ENCODE measurements at regions not wholly inside any gene's neighbourhood (a gene's known extent, or its start where the extent isn't known, plus 50 kb on each side); places are given as distances from the start of the nearest gene placed in this dataset.

DNA sequence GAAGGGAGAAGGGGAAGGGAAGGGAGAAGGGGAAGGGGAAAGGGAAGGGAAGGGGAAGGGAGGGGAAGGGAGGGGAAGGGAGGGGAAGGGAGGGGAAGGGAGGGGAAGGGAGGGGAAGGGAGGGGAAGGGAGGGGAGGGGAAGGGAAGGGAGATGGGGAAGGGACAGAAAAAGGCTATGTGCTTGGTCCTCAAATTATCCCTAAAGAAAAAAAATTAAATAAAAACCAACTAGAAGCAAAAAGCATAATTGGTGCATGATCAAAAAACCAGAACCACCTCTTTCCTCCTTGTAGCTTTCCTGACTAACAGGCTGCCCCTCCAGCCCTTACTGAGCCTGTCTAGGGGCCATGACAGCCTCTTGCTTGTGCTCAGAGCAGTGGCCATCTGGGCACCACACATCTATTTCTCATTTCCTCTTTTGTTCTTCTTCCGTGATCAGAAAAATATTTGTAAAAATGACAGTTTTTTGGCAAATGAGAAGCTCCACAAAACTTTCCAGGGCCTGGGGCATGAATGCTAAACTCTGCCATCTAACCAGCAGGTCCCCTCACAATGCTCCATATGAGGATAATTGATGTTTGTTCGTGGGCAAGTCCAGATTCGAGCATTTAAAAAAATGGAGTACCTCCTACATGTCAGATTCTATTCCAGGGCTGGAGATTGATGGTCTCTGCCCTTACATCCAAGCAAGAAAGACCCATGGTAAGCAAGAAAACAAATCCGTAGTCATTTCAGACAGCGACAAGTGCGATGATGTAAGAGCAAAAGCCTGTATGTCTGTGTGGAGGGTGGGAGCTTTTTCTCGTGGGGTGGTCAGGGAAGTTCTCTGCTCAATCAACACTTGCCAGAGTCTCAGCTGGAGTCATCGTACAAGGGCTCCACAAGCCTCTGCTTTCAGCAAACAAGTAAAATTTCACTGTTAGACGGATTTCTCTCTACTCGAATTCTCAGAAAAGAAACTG, 320.9 kb downstream of the WDR11 start:
- no peak for TF ChIP-seq SUZ12 (IDR thresholded peaks at IDR 0.05; ENCODE audit: extremely low read depth, insufficient read depth, insufficient read length)
- TF ChIP-seq ZNF274 (IDR thresholded peaks at IDR 0.05; ENCODE audit: low read depth, low read length): no peak
- TF ChIP-seq YY1 (IDR thresholded peaks at IDR 0.05; ENCODE audit: insufficient read depth, insufficient read length): no peak

DNA sequence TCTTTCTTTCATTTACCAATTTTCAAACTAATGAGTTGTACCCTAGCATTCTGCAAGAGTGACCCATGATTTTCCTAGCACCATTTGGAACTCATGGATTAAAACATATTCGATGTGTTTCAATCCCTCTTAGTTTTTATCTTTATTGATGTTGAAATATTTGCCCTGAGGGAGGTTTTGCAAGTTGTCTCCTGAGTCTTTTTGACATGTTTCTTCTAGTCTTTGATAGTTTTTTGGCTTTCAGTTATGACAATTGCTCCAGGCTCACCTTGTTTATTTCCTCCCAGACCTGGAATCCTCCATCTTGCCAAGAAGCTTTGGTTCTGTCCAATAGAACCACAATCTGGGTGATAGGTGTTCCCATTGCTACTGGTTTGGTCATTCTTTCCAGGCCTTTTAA, 327.8 kb downstream of the WDR11 start:
- no peak for DNase-seq (ENCODE audit: low read depth, low spot score)
- H3K36me3 ChIP-seq (ENCODE audit: insufficient read depth, insufficient read length, low read length): no peaks in the 10 kb centered on the region
- TF ChIP-seq ZNF274 (IDR thresholded peaks at IDR 0.05; ENCODE audit: low read depth, low read length) (no peak), SUZ12 (IDR thresholded peaks at IDR 0.05; ENCODE audit: extremely low read depth, insufficient read depth, insufficient read length) (no peak), YY1 (IDR thresholded peaks at IDR 0.05; ENCODE audit: insufficient read depth, insufficient read length) (no peak)
- H3K4me1 ChIP-seq (ENCODE audit: insufficient read depth, insufficient read length): no peaks in the 10 kb centered on the region
- H3K9ac ChIP-seq (ENCODE audit: insufficient read length, low read depth): no peak overlapping the region
- no peaks in the 10 kb centered on the region for H3K9me3 ChIP-seq (ENCODE audit: insufficient read depth, low read length)
- no peak overlapping the region for H3K4me3 ChIP-seq (ENCODE audit: insufficient read length, low read depth)
- H3K27me3 ChIP-seq (ENCODE audit: insufficient read depth, insufficient read length): no peaks in the 10 kb centered on the region

More for the DNA sequence above, 320.9 kb downstream of the WDR11 start:
- Histone ChIP-seq H3K9me3 (ENCODE audit: insufficient read depth, low read length) (no peaks in the 10 kb centered on the region), H3K27me3 (ENCODE audit: insufficient read depth, insufficient read length) (no peaks in the 10 kb centered on the region), H3K36me3 (ENCODE audit: insufficient read depth, insufficient read length, low read length) (no peaks in the 10 kb centered on the region), H3K9ac (ENCODE audit: insufficient read length, low read depth) (no peak overlapping the region), H3K4me1 (ENCODE audit: insufficient read depth, insufficient read length) (no peaks in the 10 kb centered on the region), H3K4me3 (ENCODE audit: insufficient read length, low read depth) (no peak overlapping the region)
- no peak for DNase-seq (ENCODE audit: low read depth, low spot score)

DNA sequence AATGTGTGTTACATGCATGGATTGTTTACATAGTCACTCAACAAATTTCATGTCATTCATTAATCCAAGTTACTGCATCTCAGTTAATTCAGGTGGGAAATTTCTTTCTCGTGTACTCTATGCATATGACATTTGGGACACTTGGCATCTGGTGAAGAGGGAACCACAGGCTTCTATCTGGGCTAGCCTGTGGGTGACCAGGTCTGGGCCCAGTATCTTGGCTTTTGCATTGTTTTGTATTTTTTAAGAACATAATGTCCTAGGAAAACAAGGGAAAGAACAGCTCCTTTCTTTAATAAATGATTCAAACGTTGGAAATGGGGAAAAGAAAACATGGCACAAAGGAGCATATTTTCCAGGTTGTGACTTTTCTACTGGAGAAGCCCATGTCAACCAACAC, 331.1 kb downstream of the WDR11 start:
- H3K4me1 ChIP-seq (ENCODE audit: insufficient read depth, insufficient read length): no peaks in the 10 kb centered on the region
- TF ChIP-seq SUZ12 (IDR thresholded peaks at IDR 0.05; ENCODE audit: extremely low read depth, insufficient read depth, insufficient read length) (no peak), YY1 (IDR thresholded peaks at IDR 0.05; ENCODE audit: insufficient read depth, insufficient read length) (no peak), ZNF274 (IDR thresholded peaks at IDR 0.05; ENCODE audit: low read depth, low read length) (no peak)

DNA sequence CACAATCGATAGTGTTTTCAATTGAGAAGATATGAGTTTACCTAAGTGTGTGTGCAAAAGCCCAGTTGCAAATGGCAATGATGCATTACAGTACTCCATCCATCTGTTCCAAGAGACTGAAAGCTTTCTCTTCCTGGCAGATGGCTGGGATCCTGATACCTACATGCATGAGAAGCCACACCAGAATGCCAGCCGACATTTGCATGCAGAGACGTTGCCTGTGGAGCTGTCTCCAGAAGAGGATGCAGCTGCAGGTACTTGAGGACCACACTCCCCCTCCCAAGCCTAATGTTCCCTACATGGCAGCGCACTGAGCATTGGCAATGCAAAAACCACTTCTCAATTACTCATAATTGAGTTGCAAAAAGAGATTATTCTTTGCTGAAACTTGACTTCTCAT, 332.1 kb downstream of the WDR11 start:
- no peak overlapping the region for H3K4me3 ChIP-seq (ENCODE audit: insufficient read length, low read depth)
- TF ChIP-seq SUZ12 (IDR thresholded peaks at IDR 0.05; ENCODE audit: extremely low read depth, insufficient read depth, insufficient read length): no peak
- TF ChIP-seq ZNF274 (IDR thresholded peaks at IDR 0.05; ENCODE audit: low read depth, low read length): no peak
- no peak for TF ChIP-seq YY1 (IDR thresholded peaks at IDR 0.05; ENCODE audit: insufficient read depth, insufficient read length)
- no peaks in the 10 kb centered on the region for H3K9me3 ChIP-seq (ENCODE audit: insufficient read depth, low read length)
- no peaks in the 10 kb centered on the region for H3K4me1 ChIP-seq (ENCODE audit: insufficient read depth, insufficient read length)
- no peak for DNase-seq (ENCODE audit: low read depth, low spot score)
- H3K36me3 ChIP-seq (ENCODE audit: insufficient read depth, insufficient read length, low read length): no peaks in the 10 kb centered on the region
- no peaks in the 10 kb centered on the region for H3K27me3 ChIP-seq (ENCODE audit: insufficient read depth, insufficient read length)
- no peak overlapping the region for H3K9ac ChIP-seq (ENCODE audit: insufficient read length, low read depth)

More for the DNA sequence above, 331.1 kb downstream of the WDR11 start:
- H3K27me3 ChIP-seq (ENCODE audit: insufficient read depth, insufficient read length): no peaks in the 10 kb centered on the region
- no peaks in the 10 kb centered on the region for H3K9me3 ChIP-seq (ENCODE audit: insufficient read depth, low read length)
- no peak for DNase-seq (ENCODE audit: low read depth, low spot score)
- no peak overlapping the region for H3K4me3 ChIP-seq (ENCODE audit: insufficient read length, low read depth)
- no peaks in the 10 kb centered on the region for H3K36me3 ChIP-seq (ENCODE audit: insufficient read depth, insufficient read length, low read length)
- H3K9ac ChIP-seq (ENCODE audit: insufficient read length, low read depth): no peak overlapping the region

DNA sequence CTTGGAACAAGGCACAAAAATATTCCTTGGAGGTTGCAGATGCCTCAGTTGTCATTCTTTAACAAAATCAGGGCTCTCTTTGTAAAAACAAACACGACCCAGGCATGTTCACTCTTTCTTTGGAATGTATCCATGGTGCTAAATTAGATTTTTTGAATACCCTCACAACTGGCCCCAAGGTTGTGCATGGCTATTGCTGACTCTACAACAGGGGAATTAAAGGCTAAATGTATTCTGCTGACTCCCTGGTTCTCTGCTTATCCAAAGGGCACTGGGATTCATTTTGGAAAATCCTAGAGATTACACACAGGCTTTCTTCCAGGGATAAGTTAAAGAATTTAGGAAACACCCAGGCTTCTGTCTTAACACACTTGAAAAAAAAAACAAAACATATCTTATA, 332.5 kb downstream of the WDR11 start:
- Histone ChIP-seq H3K27me3 (ENCODE audit: insufficient read depth, insufficient read length) (no peaks in the 10 kb centered on the region), H3K4me3 (ENCODE audit: insufficient read length, low read depth) (no peak overlapping the region), H3K9ac (ENCODE audit: insufficient read length, low read depth) (no peak overlapping the region), H3K4me1 (ENCODE audit: insufficient read depth, insufficient read length) (no peaks in the 10 kb centered on the region), H3K36me3 (ENCODE audit: insufficient read depth, insufficient read length, low read length) (no peaks in the 10 kb centered on the region), H3K9me3 (ENCODE audit: insufficient read depth, low read length) (no peaks in the 10 kb centered on the region)
- no peak for DNase-seq (ENCODE audit: low read depth, low spot score)
- TF ChIP-seq YY1 (IDR thresholded peaks at IDR 0.05; ENCODE audit: insufficient read depth, insufficient read length) (no peak), ZNF274 (IDR thresholded peaks at IDR 0.05; ENCODE audit: low read depth, low read length) (no peak), SUZ12 (IDR thresholded peaks at IDR 0.05; ENCODE audit: extremely low read depth, insufficient read depth, insufficient read length) (no peak)

DNA sequence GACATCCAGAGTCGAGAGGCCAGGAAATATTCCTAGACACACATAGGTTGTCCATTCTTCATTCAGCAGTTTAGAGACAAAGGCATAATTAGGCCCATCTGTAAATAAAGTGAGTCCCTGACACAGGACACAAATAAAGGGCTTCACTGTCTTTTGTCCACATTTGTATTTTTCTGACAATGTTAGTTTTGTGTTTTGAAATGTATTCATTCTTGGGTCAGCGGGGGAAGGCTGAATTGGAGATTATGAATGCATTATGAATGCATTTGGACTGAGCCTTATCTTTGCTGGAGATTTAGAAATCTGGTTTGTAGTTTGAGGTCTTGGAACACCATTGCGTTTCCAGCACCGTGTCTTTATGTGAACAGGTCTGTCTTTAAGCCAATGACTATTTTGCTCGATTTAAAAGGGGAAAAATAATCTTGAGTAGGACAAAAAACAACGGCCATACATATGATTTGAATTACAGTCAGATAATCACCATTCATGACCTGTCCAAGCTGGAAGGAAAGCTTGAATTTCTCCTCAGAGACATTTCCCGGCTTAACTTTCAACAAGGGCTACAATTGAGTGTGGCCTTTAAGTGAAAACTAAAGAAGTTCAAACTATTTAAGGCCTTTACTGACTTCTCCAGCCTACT, 334.8 kb downstream of the WDR11 start:
- TF ChIP-seq SUZ12 (IDR thresholded peaks at IDR 0.05; ENCODE audit: extremely low read depth, insufficient read depth, insufficient read length) (no peak), YY1 (IDR thresholded peaks at IDR 0.05; ENCODE audit: insufficient read depth, insufficient read length) (no peak)
- H3K9ac ChIP-seq (ENCODE audit: insufficient read length, low read depth): no peak overlapping the region
- no peaks in the 10 kb centered on the region for H3K9me3 ChIP-seq (ENCODE audit: insufficient read depth, low read length)
- DNase-seq (ENCODE audit: low read depth, low spot score): no peak
- no peaks in the 10 kb centered on the region for H3K4me1 ChIP-seq (ENCODE audit: insufficient read depth, insufficient read length)
- H3K27me3 ChIP-seq (ENCODE audit: insufficient read depth, insufficient read length): no peaks in the 10 kb centered on the region
- no peak overlapping the region for H3K4me3 ChIP-seq (ENCODE audit: insufficient read length, low read depth)
- no peaks in the 10 kb centered on the region for H3K36me3 ChIP-seq (ENCODE audit: insufficient read depth, insufficient read length, low read length)

DNA sequence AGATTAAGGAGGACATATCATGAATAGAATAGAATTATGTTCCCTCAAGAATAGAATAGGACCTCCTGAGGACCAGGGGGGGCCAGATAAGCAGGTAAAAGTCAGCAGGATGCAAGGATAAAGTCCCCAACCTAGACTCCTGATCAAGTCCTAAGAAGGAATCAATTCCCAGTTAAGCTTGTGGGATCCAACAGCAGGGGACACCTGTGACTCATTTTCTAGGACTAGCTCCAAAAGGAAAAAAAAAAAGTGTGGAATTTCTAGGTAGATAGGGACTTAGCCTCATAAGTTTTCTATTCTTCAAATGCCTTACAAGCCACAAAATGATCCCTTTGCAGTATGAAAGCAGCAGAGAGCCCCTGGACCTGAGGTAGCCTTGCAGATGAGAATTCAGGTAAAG, 336.2 kb downstream of the WDR11 start:
- H3K9me3 ChIP-seq (ENCODE audit: insufficient read depth, low read length): no peaks in the 10 kb centered on the region
- H3K9ac ChIP-seq (ENCODE audit: insufficient read length, low read depth): no peak overlapping the region
- no peak for TF ChIP-seq SUZ12 (IDR thresholded peaks at IDR 0.05; ENCODE audit: extremely low read depth, insufficient read depth, insufficient read length)
- TF ChIP-seq YY1 (IDR thresholded peaks at IDR 0.05; ENCODE audit: insufficient read depth, insufficient read length): no peak
- TF ChIP-seq ZNF274 (IDR thresholded peaks at IDR 0.05; ENCODE audit: low read depth, low read length): no peak
- no peaks in the 10 kb centered on the region for H3K27me3 ChIP-seq (ENCODE audit: insufficient read depth, insufficient read length)
- H3K4me3 ChIP-seq (ENCODE audit: insufficient read length, low read depth): no peak overlapping the region
- no peaks in the 10 kb centered on the region for H3K4me1 ChIP-seq (ENCODE audit: insufficient read depth, insufficient read length)
- no peaks in the 10 kb centered on the region for H3K36me3 ChIP-seq (ENCODE audit: insufficient read depth, insufficient read length, low read length)
- DNase-seq (ENCODE audit: low read depth, low spot score): no peak
